ENCODE measurements at regions not wholly inside any gene's neighbourhood (a gene's known extent, or its start where the extent isn't known, plus 50 kb on each side); places are given as distances from the start of the nearest gene placed in this dataset.

DNA sequence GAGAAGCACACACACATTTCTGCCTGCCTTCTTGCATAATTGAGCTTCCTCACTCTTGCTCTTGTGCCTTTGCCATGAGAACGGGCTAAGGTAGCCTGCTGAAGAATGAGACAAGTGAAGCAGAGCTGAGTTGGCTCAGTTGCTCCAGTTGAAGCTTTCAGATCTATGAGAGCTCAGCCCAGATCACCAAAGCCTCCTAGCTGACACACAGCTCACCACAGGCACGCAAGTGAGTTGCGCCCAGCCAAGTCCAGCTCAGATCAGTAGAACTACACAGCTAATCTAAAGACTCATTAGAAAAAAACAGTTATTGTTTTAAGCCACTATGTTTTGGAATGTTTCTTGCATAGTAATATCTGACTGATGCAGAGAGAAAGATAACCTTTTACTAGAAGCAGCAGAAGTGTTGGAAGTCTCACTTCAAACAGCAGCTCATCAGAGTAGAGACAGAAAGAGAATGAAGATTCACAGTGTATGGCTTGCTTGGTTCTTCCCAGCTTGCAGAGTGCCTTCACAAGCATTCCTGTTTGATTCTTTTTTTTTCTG, 362.4 kb downstream of the MID1IP1 start:
- DNase-seq (ENCODE audit: extremely low read depth in 1 of 2, low read depth in 1 of 2): peak in 1 of 2 donors; percentile 46

DNA sequence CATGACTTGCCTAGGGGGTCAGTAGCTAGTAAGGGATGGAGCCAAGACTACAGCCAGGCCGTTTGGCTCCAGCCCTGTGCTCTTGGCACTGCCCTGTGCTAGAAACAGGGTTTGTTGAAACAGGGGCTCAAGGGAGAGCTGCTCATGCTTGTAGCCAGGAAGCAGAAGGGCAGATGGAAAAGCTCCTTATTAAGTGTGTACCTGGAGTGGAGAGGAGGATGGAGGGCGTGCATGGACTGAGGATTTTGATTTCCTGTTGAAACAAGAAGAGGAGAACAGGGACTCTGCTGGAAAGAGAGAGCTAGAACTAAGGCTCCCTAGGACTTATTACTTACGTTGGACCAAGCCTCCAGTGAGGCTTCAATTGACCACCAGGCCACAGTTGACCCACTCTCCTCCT, 363.0 kb downstream of the MID1IP1 start:
- no peak for DNase-seq (ENCODE audit: extremely low read depth in 1 of 2, low read depth in 1 of 2)

DNA sequence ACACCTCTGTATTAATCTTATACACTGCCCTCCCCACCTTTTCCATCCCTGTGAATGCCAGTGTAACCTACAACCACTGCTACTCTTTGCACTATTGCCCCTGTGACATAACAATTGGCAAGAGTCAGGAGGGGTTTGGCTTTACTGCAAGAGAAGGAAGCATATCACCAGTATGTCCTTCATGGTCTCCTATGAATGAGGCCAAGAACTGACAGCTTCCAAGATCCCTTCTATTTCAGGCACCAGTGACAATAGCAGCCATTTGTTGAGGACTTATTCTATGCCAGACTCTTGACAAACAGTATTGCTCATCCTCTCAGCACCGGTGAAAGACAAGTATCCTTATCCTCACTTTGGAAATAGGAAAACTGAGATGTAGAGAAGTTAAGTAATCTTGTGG, 363.9 kb downstream of the MID1IP1 start:
- no peak for DNase-seq (ENCODE audit: extremely low read depth in 1 of 2, low read depth in 1 of 2)

DNA sequence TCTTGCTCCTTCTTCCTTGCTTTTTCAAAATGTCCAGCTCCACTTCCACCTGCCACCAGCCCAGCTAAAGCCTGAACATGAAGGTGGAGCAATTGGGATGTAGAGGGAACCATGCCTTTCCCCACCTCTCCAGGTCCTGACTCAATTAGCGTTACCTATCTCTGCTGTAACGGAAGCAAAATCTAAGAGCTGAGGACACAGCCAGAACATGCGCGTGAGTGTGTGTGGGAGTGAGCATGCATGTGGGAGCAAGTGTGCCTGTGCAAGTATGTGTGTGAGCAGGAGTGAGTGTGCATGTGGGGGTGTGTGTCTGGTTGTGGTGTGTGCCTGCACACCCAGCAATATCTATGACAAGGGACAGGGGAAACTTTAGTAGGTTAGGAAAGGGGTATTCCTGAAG, 364.5 kb downstream of the MID1IP1 start:
- no peak for DNase-seq (ENCODE audit: extremely low read depth in 1 of 2, low read depth in 1 of 2)

DNA sequence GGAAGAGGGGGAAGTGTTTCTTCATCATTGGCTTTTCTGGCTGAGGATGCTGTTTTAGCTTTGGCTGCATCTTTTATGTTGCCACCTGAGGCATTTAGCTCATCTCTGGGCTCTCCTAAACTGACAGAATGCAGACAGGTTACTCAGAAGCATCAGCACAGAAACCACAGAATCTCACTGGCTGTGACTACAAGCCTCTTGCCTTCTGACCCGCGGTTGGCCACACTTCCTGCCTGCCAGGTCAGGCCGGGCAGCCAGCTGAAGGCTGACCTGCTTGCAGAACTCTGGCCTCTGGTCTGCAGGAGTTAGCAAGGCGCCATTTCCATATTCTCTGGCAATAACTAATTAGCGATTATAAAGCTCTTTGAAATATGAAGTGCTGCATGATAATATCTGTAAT, 366.5 kb downstream of the MID1IP1 start:
- no peak for DNase-seq (ENCODE audit: extremely low read depth in 1 of 2, low read depth in 1 of 2)

DNA sequence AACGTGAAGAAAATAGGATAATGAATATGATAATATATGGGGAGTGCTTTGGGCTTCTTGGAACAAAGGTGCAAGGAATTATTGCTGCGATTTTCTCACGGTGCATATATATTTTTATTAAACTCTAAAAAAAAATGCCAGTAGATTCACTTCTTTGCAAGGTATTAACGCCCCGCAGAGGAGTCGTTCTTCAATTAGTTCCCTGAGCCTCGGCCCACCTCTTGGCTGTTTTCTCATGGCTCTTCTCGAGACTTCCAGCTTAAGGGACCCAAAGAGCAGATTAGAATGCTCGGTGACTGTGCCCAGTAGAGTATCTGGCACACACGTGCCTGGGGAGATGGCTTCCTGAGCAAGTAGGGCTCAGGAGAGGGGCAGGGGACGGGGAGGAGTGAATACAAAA, 367.4 kb downstream of the MID1IP1 start:
- no peak for DNase-seq (ENCODE audit: extremely low read depth in 1 of 2, low read depth in 1 of 2)

DNA sequence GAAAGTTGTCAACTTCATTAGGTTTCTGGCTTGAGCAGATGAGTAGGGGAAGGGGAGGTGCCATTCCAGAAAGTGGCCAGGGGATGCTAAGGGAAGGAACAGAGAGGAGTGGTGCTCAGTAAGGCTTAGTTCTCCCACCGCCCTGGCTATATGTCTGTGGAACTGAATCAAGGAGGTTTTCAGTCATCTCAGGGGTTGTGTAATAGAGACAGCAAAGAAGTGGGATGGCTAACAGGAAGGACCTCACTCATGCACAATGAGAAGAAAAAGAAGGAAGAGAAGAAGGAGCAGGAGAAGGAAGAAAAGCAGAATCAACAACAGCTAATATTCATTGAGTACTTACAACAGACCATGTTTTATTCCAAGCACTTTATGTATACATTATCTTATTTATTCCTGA, 368.7 kb downstream of the MID1IP1 start:
- no peak for DNase-seq (ENCODE audit: extremely low read depth in 1 of 2, low read depth in 1 of 2)

DNA sequence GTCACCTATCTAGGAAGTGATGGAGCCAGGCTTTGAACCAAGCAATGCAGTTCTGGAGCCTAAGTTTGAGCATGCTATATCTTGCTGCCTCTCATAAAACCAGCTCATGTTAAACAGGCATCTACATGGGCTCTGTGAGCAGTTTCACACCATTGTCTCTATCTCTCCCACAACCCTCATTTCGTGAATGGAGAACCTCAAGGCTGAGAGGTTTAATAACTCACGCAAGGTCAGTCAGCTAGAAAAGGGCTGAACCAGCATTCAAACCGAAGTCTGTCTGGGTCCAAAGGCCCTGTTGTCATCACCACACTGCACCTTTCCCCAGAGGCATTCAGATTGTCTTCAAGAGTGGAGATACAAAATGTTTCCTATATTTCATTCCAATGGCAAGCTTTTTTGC, 369.2 kb downstream of the MID1IP1 start:
- DNase-seq (ENCODE audit: extremely low read depth in 1 of 2, low read depth in 1 of 2): no peak

DNA sequence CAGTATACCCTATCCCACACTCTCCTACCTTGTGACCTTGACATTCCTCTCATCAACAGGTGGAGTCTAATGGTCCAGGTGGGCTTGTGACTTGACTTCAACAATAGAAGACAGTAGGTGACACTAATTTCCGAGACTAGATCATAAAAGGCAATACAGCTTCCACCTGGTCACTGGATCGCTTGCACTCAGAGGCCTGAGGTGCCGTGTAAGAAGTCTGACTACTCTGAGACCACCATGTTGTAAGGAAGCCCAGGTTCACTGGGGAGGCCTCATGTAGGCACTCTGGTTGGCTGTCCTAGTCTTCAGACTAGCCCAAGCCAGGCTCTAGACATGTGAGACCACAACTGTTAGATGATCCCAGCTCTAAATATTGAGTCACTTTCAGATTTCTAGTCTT, 370.4 kb downstream of the MID1IP1 start:
- no peak for DNase-seq (ENCODE audit: extremely low read depth in 1 of 2, low read depth in 1 of 2)

DNA sequence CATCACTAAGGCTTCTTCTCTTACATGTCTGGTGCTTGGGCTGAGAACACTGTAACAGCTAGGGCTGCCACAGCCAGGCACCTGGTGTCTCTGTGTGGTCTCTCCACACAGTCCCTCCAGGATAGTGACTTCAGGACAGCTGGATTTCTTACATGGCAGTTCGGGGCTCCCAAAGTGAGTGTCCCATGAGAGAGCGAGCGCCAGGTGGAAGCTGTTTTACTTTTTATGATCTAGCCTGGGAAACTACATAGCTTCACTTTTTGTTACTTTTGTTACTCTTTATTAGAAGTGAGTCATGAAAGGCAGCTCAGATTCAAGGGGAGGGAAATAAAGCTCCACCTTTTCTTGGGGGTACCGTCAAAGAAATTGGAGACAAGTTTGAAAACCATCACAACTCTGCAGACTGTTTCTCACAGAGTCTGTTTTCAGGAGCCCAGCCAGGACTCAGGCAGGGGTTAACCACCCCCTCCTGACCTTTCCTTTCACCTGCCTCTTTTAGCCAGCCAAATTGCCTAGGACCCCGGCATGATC, 373.0 kb downstream of the MID1IP1 start:
- DNase-seq (ENCODE audit: extremely low read depth in 1 of 2, low read depth in 1 of 2): no peak

DNA sequence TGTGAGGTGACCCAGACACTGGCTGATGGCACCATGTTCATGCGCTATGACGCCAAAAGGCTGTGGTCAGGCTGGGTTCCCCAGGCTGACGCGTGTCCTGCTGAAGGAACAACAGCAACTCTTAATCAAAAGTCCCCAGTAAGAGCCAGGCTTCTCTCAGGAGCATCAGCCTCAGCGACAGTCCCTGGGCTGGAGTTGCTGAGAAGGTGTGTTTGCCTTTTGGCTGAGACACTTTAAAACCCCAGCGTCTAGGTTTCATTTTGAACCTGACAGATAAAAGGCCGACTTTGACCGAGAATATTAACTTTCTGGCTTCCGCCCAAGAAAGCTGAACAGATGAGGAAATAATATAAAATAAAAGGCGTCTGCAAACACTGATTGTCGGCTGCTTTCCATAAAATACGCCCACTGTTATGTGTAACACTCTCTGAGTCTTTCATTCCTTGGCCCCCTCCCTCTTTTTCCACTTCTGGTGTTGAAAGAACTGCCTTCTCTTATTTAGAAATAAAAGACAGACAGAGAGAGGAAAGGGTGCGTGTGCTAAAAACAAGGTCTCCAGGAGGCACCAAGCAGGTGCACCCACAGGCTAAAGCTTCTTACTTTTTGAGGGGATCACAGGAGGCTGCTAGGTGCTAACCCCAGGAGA, 373.6 kb downstream of the MID1IP1 start:
- peak in 1 of 2 donors; percentile 29 for DNase-seq (ENCODE audit: extremely low read depth in 1 of 2, low read depth in 1 of 2)

DNA sequence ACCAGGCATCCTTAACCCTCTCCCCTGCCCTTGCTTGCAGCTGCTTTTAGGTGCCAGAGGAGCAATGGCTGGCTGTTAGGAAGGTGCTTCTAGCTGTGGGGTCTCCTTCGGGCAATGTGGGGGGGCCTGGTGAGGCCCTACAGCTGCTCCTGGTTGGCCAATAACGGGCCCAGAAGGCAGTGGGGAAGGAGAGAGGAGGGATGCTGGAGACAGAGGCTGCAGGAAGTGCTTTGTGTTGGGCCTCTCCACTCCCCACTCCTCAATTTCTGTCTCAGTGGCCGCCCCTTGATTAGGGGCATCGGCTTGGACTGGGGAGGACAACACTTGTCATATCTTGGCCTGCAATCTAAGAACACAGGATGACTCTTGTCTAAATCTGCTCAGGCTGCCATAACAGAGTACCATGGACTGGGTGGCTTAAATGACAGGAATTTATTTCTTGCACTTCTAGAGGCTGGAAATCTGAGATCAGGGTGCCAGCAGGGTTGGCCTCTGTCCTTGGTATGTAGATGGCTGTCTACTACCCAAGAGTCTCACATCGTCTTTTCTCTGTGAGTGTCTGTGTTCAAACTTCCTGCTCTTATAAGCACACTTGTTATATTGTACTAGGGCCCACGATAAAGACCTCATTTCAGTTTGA, 374.3 kb downstream of the MID1IP1 start:
- no peak for DNase-seq (ENCODE audit: extremely low read depth in 1 of 2, low read depth in 1 of 2)

DNA sequence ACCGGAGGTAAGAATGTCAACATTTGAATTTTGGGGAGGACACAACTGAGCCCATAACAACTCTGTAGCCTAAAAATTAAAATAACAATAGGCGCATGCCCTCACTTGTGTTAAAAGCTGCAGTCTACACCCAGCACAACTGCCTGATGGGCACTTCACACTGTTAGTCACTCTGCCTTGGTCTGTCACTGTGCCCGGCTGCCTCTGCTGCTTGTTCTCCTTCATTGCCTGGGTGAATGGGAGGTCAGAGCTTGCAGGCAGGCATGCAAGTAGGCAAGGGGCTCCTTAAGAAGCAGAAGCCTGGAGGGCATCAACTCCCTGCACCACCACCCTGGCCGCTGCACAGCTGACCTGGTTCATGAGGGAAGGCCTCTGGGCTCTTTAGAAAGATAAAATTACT, 374.8 kb downstream of the MID1IP1 start:
- DNase-seq (ENCODE audit: extremely low read depth in 1 of 2, low read depth in 1 of 2): no peak

DNA sequence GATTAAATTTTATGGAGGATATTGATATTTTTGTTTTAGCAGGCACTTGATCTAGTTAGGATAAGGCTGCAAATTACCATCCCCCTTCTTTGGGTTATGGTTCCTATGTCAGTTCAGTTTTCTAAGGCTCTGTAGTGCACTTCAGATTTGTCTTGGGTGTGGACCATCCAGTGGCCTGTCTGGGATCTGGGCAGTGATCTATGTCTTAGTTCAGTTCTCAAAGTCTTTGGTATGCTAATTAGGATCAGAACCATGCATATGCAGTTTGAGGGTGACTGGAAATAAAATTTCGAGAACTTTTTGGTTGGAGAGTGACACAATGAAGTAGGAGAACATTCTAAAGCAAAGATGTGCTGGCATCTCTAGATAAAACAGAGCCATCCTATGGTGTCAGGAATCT, 388.2 kb downstream of the MID1IP1 start:
- DNase-seq (ENCODE audit: extremely low read depth in 1 of 2, low read depth in 1 of 2): no peak

DNA sequence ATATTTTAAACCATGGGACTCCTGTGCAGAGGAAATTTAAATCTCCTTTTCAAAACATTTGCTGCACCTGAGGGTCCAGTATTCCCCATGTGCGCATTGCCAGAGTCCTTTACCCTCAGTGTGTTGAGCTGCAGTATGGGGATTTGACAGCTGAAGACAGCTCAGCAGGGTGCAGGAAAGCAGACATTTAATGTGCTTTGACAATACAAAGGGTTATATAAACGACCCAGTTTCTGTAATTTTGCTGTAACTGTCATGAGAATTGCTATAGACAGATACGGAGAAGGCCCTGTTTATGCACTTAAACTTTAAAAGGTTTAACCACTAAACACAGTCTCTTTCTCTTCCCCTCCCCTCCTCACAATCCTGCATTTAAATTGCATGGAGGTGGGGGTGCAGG, 393.4 kb downstream of the MID1IP1 start:
- no peak for DNase-seq (ENCODE audit: extremely low read depth in 1 of 2, low read depth in 1 of 2)

DNA sequence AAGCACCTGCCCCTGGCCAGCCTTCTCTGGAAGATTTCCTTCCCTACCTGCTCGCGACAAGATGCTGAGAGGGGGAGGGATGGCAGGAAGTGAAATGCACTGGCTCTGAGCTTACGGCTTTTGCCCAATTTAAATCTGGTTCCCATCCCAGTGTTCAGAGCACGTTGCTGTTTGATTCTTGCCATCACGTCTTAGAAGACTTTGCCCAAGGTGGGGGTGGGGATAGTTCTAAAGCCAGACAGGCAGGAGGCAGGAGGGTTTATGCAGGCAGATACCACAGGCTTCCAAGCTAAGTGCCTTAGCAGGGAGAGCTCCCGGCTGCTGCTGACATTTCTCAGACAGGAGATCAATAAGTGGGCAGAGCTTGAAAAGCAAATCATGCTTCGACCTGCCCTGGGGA, 393.9 kb downstream of the MID1IP1 start:
- DNase-seq (ENCODE audit: extremely low read depth in 1 of 2, low read depth in 1 of 2): no peak

DNA sequence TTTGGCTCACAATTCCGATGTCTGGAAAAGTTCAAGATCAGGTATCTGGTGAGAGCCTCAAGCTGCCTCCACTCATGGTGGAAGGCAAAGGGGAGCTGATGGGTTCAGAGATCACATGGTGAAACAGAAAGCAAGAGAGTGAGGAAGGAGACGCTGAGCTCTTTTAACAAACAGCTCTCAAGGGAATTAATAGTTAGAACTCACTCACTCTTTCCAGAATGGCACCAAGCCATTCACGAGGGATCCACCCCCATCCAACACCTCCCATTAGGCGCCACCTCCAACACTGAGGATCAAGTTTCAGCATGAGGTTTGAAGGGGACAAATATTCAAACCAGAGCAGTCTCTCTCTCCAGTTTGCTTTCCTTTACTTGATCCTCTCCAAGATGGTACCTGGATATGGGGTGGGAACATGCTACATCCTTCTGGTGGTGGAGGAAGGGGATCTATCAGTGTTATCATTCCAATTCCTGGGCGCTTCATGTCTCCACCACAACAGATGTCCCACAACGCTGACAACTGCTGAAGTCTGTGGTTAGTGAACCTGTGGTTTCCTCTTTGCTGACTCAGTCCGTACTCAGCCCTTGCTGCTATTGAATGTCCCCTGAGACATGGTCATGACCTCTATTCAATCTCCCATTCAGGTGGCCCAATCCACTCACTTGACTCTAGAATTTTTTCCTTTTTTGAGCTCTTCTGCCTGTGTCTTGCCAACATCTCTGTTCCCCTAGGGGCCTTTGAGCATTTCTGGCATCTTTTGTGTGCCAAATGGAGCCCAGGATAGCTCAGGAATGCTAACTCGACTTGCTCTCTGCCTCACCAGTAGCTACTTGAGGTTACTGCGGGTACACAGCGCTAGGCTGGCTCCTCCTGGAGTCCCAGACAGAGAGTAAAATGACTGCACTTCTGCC, 395.2 kb downstream of the MID1IP1 start:
- DNase-seq (ENCODE audit: extremely low read depth in 1 of 2, low read depth in 1 of 2): peak in 1 of 2 donors; percentile 51

DNA sequence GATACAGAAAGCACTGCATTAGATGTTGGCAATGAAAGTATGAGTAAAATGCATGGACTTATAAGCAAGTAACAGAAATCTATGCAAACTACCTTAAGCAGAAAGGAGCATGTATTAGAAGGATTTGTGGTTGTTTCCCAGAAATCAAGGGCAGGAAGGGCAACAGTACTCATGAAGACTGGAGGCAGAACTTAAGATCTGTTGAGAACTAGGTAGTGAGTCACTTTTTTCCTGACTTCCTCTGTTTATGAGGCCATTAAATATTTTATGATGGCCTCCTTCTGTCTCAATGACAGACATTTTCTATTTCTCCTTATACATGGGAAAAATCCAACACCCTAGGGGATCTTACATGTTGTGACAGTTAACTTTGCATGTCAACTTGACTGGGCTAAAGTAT, 398.2 kb downstream of the MID1IP1 start:
- no peak for DNase-seq (ENCODE audit: extremely low read depth in 1 of 2, low read depth in 1 of 2)

DNA sequence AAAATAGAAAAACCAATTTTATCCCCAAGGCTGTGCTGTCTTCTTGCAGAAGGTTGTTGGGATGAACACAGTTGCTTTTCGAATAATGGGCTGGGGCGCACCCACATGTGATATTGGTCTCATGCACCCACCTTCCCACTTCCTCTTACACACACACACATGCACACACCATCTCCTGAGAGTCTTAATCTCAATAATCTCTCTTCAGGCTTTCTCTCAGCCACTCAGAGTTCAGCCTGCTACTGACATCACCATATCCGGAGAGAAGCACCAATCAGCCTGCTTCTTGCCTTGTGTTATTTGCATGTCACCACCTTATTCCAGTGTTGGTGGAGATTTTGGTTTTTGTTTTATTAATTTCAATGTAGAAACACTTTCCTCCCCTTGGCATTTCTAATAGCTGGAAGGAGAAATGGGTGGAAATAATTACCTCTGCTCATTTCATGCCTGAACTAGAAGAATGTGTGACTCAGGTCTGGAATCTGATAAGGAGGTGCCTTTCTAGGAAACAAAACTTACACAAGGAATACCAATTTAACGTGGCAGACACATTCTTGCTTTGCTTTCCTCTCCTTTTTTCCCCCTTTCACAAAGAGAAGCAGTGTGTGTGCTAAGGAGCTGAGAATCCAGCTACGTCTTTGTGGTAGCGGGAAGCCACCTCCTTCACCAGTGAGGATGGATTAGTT, 400.2 kb downstream of the MID1IP1 start:
- DNase-seq (ENCODE audit: extremely low read depth in 1 of 2, low read depth in 1 of 2): no peak

DNA sequence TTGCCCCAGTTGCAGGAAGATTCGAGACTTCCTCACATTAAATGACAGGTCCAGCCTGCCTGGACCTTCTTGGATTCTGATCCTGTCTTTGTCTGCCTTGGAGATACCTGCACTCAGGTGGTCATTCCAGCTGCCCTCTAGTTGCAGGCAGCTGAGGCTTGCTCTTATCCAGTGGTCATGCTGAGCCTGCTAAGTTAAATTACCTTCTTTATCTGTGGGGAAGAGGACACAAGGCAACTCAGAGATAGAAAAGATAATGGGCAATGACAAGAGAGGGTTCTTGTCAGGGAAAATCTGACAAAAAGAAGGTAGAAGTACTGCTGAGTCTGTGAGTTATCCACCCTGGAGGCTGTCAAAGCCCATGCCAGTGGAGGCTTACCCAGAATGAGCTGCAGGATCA, 401.4 kb downstream of the MID1IP1 start:
- DNase-seq (ENCODE audit: extremely low read depth in 1 of 2, low read depth in 1 of 2): no peak

DNA sequence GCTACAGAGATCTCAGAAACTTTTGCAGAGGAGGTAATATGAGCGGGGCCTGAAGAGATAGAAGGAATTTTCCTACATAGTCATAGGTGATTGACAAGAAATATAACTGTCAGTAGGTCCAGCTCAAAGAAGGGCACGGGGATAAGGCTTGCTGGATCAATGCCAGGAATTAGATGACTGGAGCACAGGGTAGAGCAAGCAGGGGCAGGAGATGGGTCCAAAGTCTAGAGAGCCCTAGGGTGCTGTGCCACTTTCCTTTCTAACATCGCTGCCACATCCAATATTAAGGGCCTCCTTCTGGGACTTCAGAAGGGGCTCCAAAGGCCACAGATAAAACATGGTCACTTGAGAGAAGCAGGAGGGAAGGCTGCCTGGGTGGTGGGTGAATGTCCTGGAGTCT, 402.2 kb downstream of the MID1IP1 start:
- DNase-seq (ENCODE audit: extremely low read depth in 1 of 2, low read depth in 1 of 2): no peak

Data from stimulated activated CD8-positive, alpha-beta memory T cell treated with anti-CD3 and anti-CD28 coated beads, Interleukin-7, amount 100 ng/mL, for 48 hours (primary cell).